Left ventricle myocardium superior (tissue), 1 donor: ENCODE measurements at regions not wholly inside any gene's neighbourhood (a gene's known extent, or its start where the extent isn't known, plus 50 kb on each side); places are given as distances from the start of the nearest gene placed in this dataset.
"Not testable (repeated sequence)": the region's sequence is repeated elsewhere in the genome, so short reads cannot be mapped to it uniquely, and the experiment has no call there.

ENCODE experiments used
- ATAC-seq: fragments of 200-7000 bp; cut with Tn5 transposase; one replicate; pipeline ENCODE4 v1.9.1; 2020; ENCODE audit warnings: mild to moderate bottlenecking, moderate library complexity
- DNase-seq: peaks from one replicate; pipeline ENCODE4 v3.0.0-alpha.2; 2020
- intact Hi-C: fragments of 100-400 bp; cut with micrococcal nuclease; formaldehyde crosslinking; loops from one replicate; pipeline ENCODE4 v1.11.0; 2022
- donor health status: DM: no; HTN: yes; CAD: no; lungs with severe emphysema.

GRCh38 chr4:54597678-54598077 is 60.1 kb upstream of the KIT start:
- intact Hi-C loops, DNase-seq, ATAC-seq: not testable (repeated sequence)

DNA sequence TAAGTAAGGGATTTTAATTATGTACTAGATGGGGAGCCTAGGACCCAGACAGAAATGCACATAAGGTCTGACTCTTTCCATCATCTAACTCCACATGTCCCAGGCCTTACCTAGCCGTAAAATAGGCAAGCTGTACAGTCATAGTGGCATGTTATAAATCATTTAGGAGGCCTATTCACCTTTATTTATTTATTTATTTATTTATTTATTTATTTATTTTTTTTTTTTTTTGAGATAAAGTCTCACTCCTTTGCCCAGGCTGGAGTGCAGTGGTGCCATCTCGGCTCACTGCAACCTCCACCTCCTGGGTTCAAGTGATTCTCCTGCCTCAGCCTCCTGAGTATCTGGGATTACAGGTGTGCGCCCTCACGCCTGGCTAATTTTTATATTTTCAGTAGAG is 55.6 kb upstream of the KIT start:
- DNase-seq, ATAC-seq, intact Hi-C loops: not testable (repeated sequence)

- no peak for ATAC-seq
- intact Hi-C loops, result no loop called here
- no peak for DNase-seq
Observed at GRCh38 chr4:54607067-54607466, 50.7 kb upstream of the KIT start.

GRCh38 chr4:54607521-54607920 is 50.2 kb upstream of the KIT start:
- no peak for DNase-seq
- intact Hi-C loops, result no loop called here
- no peak for ATAC-seq
